GM23248 (cell line): ENCODE measurements at regions not wholly inside any gene's neighbourhood (a gene's known extent, or its start where the extent isn't known, plus 50 kb on each side); places are given as distances from the start of the nearest gene placed in this dataset.

Experiments
- DNase-seq: peaks from one replicate; pipeline ENCODE4 v3.0.0-alpha.2; 2015
- H2AFZ ChIP-seq: fragments of 200-600 bp; sonication (generic); 2 replicates; pipeline ENCODE4 v1.6.1; 2016; ENCODE audit warnings: antibody characterized with exemption
- H3F3A ChIP-seq: fragments of 200-600 bp; sonication (generic); 2 replicates; pipeline ENCODE4 v1.6.1; 2016; ENCODE audit warnings: mild to moderate bottlenecking, antibody characterized with exemption, mixed run types; ENCODE audit not compliant: insufficient read depth
- H3K27ac ChIP-seq: fragments of 200-600 bp; sonication (generic); 2 replicates; pipeline ENCODE4 v1.5.1; 2016; ENCODE audit warnings: mild to moderate bottlenecking
- H3K27me3 ChIP-seq: fragments of 200-600 bp; sonication (generic); replicated peaks from 2 replicates; pipeline ENCODE4 v1.6.1; 2016; ENCODE audit warnings: mild to moderate bottlenecking; ENCODE audit not compliant: insufficient read depth
- H3K36me3 ChIP-seq: fragments of 200-600 bp; sonication (generic); 2 replicates; pipeline ENCODE4 v1.6.1; 2016; ENCODE audit warnings: low read depth, mild to moderate bottlenecking
- H3K4me1 ChIP-seq: fragments of 200-600 bp; sonication (generic); 2 replicates; pipeline ENCODE4 v1.6.1; 2016; ENCODE audit warnings: mild to moderate bottlenecking; ENCODE audit not compliant: insufficient read depth
- H3K4me2 ChIP-seq: fragments of 200-600 bp; sonication (generic); one replicate; pipeline ENCODE4 v1.6.1; 2016; ENCODE audit warnings: mild to moderate bottlenecking; ENCODE audit not compliant: unreplicated experiment
- H3K4me3 ChIP-seq: fragments of 200-600 bp; sonication (generic); 2 replicates; pipeline ENCODE4 v1.5.1; 2016; ENCODE audit warnings: mild to moderate bottlenecking
- H3K79me2 ChIP-seq: fragments of 200-600 bp; sonication (generic); 2 replicates; pipeline ENCODE4 v1.6.1; 2016; ENCODE audit warnings: mild to moderate bottlenecking; ENCODE audit not compliant: insufficient read depth
- H3K9ac ChIP-seq: fragments of 200-600 bp; sonication (generic); 2 replicates; pipeline ENCODE4 v1.6.1; 2016; ENCODE audit warnings: mild to moderate bottlenecking
- H3K9me2 ChIP-seq: fragments of 200-600 bp; sonication (generic); 2 replicates; pipeline ENCODE4 v1.6.1; 2016; ENCODE audit warnings: mixed run types, mild to moderate bottlenecking, moderate library complexity; ENCODE audit not compliant: insufficient read depth
- H3K9me3 ChIP-seq: fragments of 200-600 bp; sonication (generic); one replicate; pipeline ENCODE4 v1.6.1; 2017; ENCODE audit warnings: low read depth
- H4K20me1 ChIP-seq: fragments of 200-600 bp; sonication (generic); 2 replicates; pipeline ENCODE4 v1.6.0; 2016; ENCODE audit not compliant: insufficient read depth
- EZH2 ChIP-seq: fragments of 200-600 bp; sonication (generic); IDR thresholded peaks from 2 replicates; pipeline ENCODE4 v1.6.1; 2018; ENCODE audit warnings: antibody characterized with exemption, mild to moderate bottlenecking; ENCODE audit not compliant: insufficient read depth, poor library complexity, severe bottlenecking
- EZH2phosphoT487 ChIP-seq: fragments of 200-600 bp; sonication (generic); IDR thresholded peaks from 2 replicates; pipeline ENCODE4 v1.6.1; 2018; ENCODE audit warnings: antibody characterized with exemption, moderate library complexity, mild to moderate bottlenecking, low read depth; ENCODE audit not compliant: insufficient read depth
- WGBS, 2 experiments: methylation state at CpG; one replicate each; pipeline ENCODE4 v1.1.6; 2015 to 2017; ENCODE audit warnings: low lambda C conversion rate in 2 of 2, low coverage in 1 of 2; ENCODE audit errors: missing lambda C conversion rate in 2 of 2; 5-methylcytosine and 5-hydroxymethylcytosine counted together
- in situ Hi-C: fragments of 300-500 bp; cut with MboI; formaldehyde crosslinking; loops from 2 replicates; pipeline ENCODE4 v1.15.0; 2020

DNA sequence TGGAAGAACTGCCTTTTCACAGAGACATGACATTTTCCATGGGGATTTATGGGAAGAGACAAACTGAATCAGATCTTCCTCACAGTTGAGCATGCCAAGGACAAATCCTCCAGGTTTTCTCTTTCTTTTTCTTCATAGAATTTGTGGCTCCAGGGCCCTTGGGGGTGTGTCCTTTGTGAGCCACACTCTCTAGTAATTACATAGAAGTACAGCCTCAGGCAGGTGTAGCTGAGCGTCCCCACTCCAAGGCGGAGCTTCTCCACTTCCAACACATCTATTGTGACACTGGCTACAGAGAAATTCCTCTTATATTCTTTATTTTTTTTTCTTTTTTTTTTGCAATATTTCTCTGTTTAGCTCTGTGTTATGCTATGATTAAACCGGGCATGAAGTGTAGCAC, 420.5 kb upstream of the CD180 start:
- Histone ChIP-seq H3K36me3 (no peaks in the 10 kb centered on the region), H3K27me3 (no peaks in the 10 kb centered on the region; the same call in 1 of the 2 replicates), H4K20me1 (no peaks in the 10 kb centered on the region), H3K4me1 (no peaks in the 10 kb centered on the region), H2AFZ (no peak overlapping the region), H3K9me3 (no peaks in the 10 kb centered on the region), H3K4me2 (no peak overlapping the region), H3K4me3 (no peak overlapping the region), H3F3A (no peaks in the 10 kb centered on the region), H3K27ac (no peak overlapping the region), H3K79me2 (no peaks in the 10 kb centered on the region), H3K9me2 (no peaks in the 10 kb centered on the region), H3K9ac (no peak overlapping the region)
- 77 to 78% methylated on average over 3 of the region's 3 CpGs for WGBS, 2 experiments
- in situ Hi-C loops: no loop called here
- no peak for TF ChIP-seq EZH2phosphoT487
- no peak for TF ChIP-seq EZH2
- no peak for DNase-seq

DNA sequence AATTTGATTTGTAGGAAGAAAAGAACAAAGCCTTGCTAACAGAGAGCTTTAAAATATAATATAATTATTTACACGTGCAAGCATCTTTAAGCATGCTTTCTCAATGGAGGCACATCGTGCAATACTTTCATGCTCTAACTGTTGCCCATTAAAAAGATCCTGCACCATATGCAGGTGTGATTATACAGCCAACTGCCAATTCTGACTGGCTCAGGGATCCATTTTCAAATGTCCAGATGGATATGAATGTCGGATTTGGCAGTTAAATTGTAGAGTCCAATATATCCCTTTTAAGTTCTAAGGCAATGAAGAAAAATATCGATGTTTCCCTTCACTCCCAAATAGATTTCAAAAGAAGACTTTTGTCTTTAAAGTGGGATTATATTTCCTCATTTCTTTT, 416.4 kb upstream of the CD180 start:
- Histone ChIP-seq H3K9ac (no peak overlapping the region), H3K4me3 (no peak overlapping the region), H3F3A (no peaks in the 10 kb centered on the region), H2AFZ (no peak overlapping the region), H3K4me1 (no peaks in the 10 kb centered on the region), H3K4me2 (no peak overlapping the region), H3K79me2 (no peaks in the 10 kb centered on the region), H4K20me1 (no peaks in the 10 kb centered on the region), H3K36me3 (no peaks in the 10 kb centered on the region), H3K9me2 (no peaks in the 10 kb centered on the region), H3K9me3 (no peaks in the 10 kb centered on the region), H3K27ac (no peak overlapping the region), H3K27me3 (no peaks in the 10 kb centered on the region)
- no peak for DNase-seq
- in situ Hi-C loops: no loop called here
- WGBS, 2 experiments: 60 to 66% methylated on average over 4 of the region's 4 CpGs
- TF ChIP-seq EZH2phosphoT487 (no peak), EZH2 (no peak)

DNA sequence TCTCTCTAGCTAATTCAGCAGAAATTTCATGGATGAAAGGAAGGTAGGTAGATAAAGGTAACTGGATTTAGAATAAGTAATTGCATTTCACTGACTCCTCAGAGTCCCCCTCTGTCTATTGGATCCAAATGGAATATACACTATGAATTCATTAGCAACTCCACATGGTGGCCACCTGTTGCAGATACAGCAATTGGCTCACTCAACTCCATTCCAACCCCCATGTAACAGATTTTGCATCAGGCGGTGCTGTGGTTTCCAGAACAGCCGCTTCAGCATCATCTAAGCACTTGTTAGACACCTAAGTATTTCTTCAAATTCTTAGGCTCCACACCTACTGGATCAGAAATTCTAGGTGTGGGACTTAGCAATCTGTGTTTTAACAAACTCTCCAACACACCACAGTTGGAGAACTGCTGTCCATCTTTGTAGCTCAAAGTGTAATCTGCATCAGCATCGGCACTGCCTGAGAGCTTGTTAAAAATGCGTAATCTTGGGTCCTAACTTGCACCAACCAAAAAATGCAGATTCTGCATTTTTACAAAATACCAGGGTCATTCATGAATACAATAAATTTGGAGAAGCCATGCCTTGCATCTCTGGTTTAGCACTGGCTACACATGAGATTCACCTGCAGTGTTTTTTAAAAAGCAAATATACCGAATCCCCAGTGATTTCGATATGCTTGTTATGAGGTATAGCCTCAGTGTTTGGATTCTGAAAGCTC, 413.8 kb upstream of the CD180 start:
- in situ Hi-C loops: no loop called here
- no peak overlapping the region for H3K27ac ChIP-seq
- no peak overlapping the region for H3K4me2 ChIP-seq
- no peaks in the 10 kb centered on the region for H3K9me2 ChIP-seq
- H3K27me3 ChIP-seq: no peaks in the 10 kb centered on the region; the same call in none of the 2 replicates
- no peak overlapping the region for H3K4me3 ChIP-seq
- no peaks in the 10 kb centered on the region for H3K4me1 ChIP-seq
- H3K36me3 ChIP-seq: no peaks in the 10 kb centered on the region
- H3K9ac ChIP-seq: no peak overlapping the region
- no peaks in the 10 kb centered on the region for H3K79me2 ChIP-seq
- no peaks in the 10 kb centered on the region for H3K9me3 ChIP-seq
- H4K20me1 ChIP-seq: no peaks in the 10 kb centered on the region
- TF ChIP-seq EZH2phosphoT487 (no peak), EZH2 (no peak)
- 84 to 88% methylated on average over 6 of the region's 6 CpGs for WGBS, 2 experiments
- no peaks in the 10 kb centered on the region for H3F3A ChIP-seq
- DNase-seq: no peak
- H2AFZ ChIP-seq: no peak overlapping the region

DNA sequence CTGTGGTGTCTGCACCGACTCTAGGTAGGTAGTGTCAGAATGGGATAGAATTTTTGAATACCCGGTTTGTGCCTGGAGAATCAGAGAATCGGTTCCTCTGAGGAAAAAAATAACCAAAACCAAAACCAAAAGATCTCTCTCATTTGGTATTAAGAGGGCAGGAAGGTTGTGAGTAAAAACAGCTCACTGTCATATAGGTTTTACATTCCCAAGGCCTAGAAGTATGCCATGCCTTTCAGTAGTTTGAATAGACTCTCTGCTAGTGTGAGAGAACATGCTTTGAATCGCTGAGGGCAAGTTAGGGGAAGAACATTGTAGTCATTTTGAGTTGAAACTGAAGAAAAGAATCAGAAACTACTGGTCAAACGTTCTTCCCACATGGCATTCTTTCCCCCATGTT, 411.4 kb upstream of the CD180 start:
- no peaks in the 10 kb centered on the region for H3K9me3 ChIP-seq
- H3K36me3 ChIP-seq: no peaks in the 10 kb centered on the region
- no peak overlapping the region for H3K9ac ChIP-seq
- H3K9me2 ChIP-seq: no peaks in the 10 kb centered on the region
- 59 to 64% methylated on average over 5 of the region's 5 CpGs for WGBS, 2 experiments
- no peak overlapping the region for H3K4me2 ChIP-seq
- no peak overlapping the region for H3K27ac ChIP-seq
- H2AFZ ChIP-seq: no peak overlapping the region
- H3K79me2 ChIP-seq: no peaks in the 10 kb centered on the region
- TF ChIP-seq EZH2phosphoT487 (no peak), EZH2 (no peak)
- no peaks in the 10 kb centered on the region; the same call in none of the 2 replicates for H3K27me3 ChIP-seq
- in situ Hi-C loops: no loop called here
- DNase-seq: no peak
- H3F3A ChIP-seq: no peaks in the 10 kb centered on the region
- no peaks in the 10 kb centered on the region for H4K20me1 ChIP-seq
- no peak overlapping the region for H3K4me3 ChIP-seq
- no peaks in the 10 kb centered on the region for H3K4me1 ChIP-seq

DNA sequence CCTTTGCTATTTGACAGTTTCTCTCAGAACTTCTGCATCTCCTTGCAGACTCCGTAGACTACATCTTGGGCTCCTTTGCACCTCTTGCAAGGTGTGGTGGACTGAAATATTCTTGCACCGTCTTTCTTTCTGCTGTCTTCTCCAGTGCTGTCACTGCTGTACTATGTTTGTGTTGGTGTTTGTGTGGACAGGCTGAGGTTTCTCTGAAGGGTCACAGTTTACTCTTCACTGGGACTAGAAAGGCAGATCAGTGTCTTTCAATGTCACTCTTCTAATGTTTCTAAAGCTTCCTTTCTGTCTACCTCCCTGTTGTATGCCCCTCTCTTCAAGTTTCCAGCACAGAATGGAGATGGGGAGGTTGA, 410.0 kb upstream of the CD180 start:
- no peak for DNase-seq
- in situ Hi-C loops: no loop called here
- Histone ChIP-seq H3K9ac (no peak overlapping the region), H3K79me2 (no peaks in the 10 kb centered on the region), H2AFZ (no peak overlapping the region), H3K9me2 (no peaks in the 10 kb centered on the region), H3K4me3 (no peak overlapping the region), H3K9me3 (no peaks in the 10 kb centered on the region), H3K27me3 (no peaks in the 10 kb centered on the region; the same call in none of the 2 replicates), H3F3A (no peaks in the 10 kb centered on the region), H3K4me1 (no peaks in the 10 kb centered on the region), H4K20me1 (no peaks in the 10 kb centered on the region), H3K4me2 (no peak overlapping the region), H3K36me3 (no peaks in the 10 kb centered on the region), H3K27ac (no peak overlapping the region)
- TF ChIP-seq EZH2 (no peak), EZH2phosphoT487 (no peak)
- WGBS, 2 experiments: 73 to 77% methylated on average over 2 of the region's 2 CpGs
